C4-2B (cell line): ENCODE measurements at regions not wholly inside any gene's neighbourhood (a gene's known extent, or its start where the extent isn't known, plus 50 kb on each side); places are given as distances from the start of the nearest gene placed in this dataset.

Source experiments
- CTCF ChIP-seq: fragments of 450-650 bp; conservative IDR thresholded peaks from 2 replicates; pipeline ENCODE4 v1.5.1; 2017; ENCODE audit warnings: mild to moderate bottlenecking
- ZFX ChIP-seq: fragments of 450-650 bp; IDR thresholded peaks from 2 replicates; pipeline ENCODE4 v1.6.1; 2017

- TF ChIP-seq CTCF: no peak
- no peak for TF ChIP-seq ZFX
These were observed 275.9 kb downstream of the MREG start for GRCh38 chr2:215737477-215737876.
